ENCODE measurements at regions not wholly inside any gene's neighbourhood (a gene's known extent, or its start where the extent isn't known, plus 50 kb on each side); places are given as distances from the start of the nearest gene placed in this dataset.

GRCh38 chr6:105907301-105907700 lies 178.8 kb upstream of the PRDM1 start:
- no peak for TF ChIP-seq CTCF (conservative IDR thresholded peaks at IDR 0.05; ENCODE audit: low read length)
- TF ChIP-seq EZH2phosphoT487 (IDR thresholded peaks at IDR 0.05; ENCODE audit: borderline replicate concordance, low read depth, low read length), result no peak

Measured in OCI-LY7 (cell line).